ENCODE measurements at regions not wholly inside any gene's neighbourhood (a gene's known extent, or its start where the extent isn't known, plus 50 kb on each side); places are given as distances from the start of the nearest gene placed in this dataset.

GRCh38 chr17:5789528-5789927 lies 205.2 kb upstream of the NLRP1 start:
- no peak for DNase-seq

- DNase-seq: no peak
Observed at GRCh38 chr17:5793157-5793556, 208.8 kb upstream of the NLRP1 start.

GRCh38 chr17:5793899-5794298 lies 209.6 kb upstream of the NLRP1 start:
- DNase-seq: no peak

GRCh38 chr17:5794385-5794784 lies 210.1 kb upstream of the NLRP1 start:
- DNase-seq: no peak

- no peak for DNase-seq
Observed at GRCh38 chr17:5794881-5795506, 210.7 kb upstream of the NLRP1 start.

GRCh38 chr17:5797447-5798050 lies 213.2 kb upstream of the NLRP1 start:
- DNase-seq: no peak

GRCh38 chr17:5798094-5798493 lies 213.8 kb upstream of the NLRP1 start:
- no peak for DNase-seq

- no peak for DNase-seq
Observed at GRCh38 chr17:5800131-5800530, 215.8 kb upstream of the NLRP1 start.

GRCh38 chr17:5800646-5801045 lies 216.3 kb upstream of the NLRP1 start:
- no peak for DNase-seq

- DNase-seq: no peak
Observed at GRCh38 chr17:5804251-5804650, 219.9 kb upstream of the NLRP1 start.

GRCh38 chr17:5809056-5809455 lies 224.7 kb upstream of the NLRP1 start:
- DNase-seq: no peak

- DNase-seq: no peak
Observed at GRCh38 chr17:5809580-5810188, 225.4 kb upstream of the NLRP1 start.

GRCh38 chr17:5812590-5812989 lies 228.3 kb upstream of the NLRP1 start:
- no peak for DNase-seq

- no peak for DNase-seq
Observed at GRCh38 chr17:5813357-5813756, 229.0 kb upstream of the NLRP1 start.

- no peak for DNase-seq
Observed at GRCh38 chr17:5815396-5815795, 231.1 kb upstream of the NLRP1 start.

- DNase-seq: no peak
Observed at GRCh38 chr17:5816491-5817070, 232.3 kb upstream of the NLRP1 start.

- no peak for DNase-seq
Observed at GRCh38 chr17:5817475-5818395, 233.4 kb upstream of the NLRP1 start.

GRCh38 chr17:5819396-5819795 lies 235.1 kb upstream of the NLRP1 start:
- no peak for DNase-seq

- no peak for DNase-seq
Observed at GRCh38 chr17:5819921-5820685, 235.8 kb upstream of the NLRP1 start.

- no peak for DNase-seq
Observed at GRCh38 chr17:5820721-5821456, 236.6 kb upstream of the NLRP1 start.

GRCh38 chr17:5821803-5822202 lies 237.5 kb upstream of the NLRP1 start:
- DNase-seq: no peak
